HG02759 (cell line): ENCODE measurements at regions not wholly inside any gene's neighbourhood (a gene's known extent, or its start where the extent isn't known, plus 50 kb on each side); places are given as distances from the start of the nearest gene placed in this dataset.

Experiments used
- ATAC-seq: cut with Tn5 transposase; IDR thresholded peaks from one replicate; pipeline ENCODE4 v1.9.1; 2021; ENCODE audit warnings: mild to moderate bottlenecking, moderate library complexity; ENCODE audit not compliant: unreplicated experiment

GRCh38 chr1:193322211-193322610, 135.8 kb upstream of the B3GALT2 start:
- ATAC-seq: no peak

- ATAC-seq: no peak
Measured at GRCh38 chr1:193321242-193321840, 134.9 kb upstream of the B3GALT2 start.

- no peak for ATAC-seq
Measured at GRCh38 chr1:193320270-193320669, 133.9 kb upstream of the B3GALT2 start.

- no peak for ATAC-seq
Measured at GRCh38 chr1:193318347-193318746, 131.9 kb upstream of the B3GALT2 start.

- no peak for ATAC-seq
Measured at GRCh38 chr1:193313354-193314140, 127.1 kb upstream of the B3GALT2 start.

GRCh38 chr1:193312432-193312831, 126.0 kb upstream of the B3GALT2 start:
- no peak for ATAC-seq

GRCh38 chr1:193311226-193311948, 125.0 kb upstream of the B3GALT2 start:
- no peak for ATAC-seq

- no peak for ATAC-seq
Measured at GRCh38 chr1:193310564-193310963, 124.2 kb upstream of the B3GALT2 start.

- no peak for ATAC-seq
Measured at GRCh38 chr1:193309936-193310475, 123.6 kb upstream of the B3GALT2 start.

- ATAC-seq: no peak
Measured at GRCh38 chr1:193308438-193308837, 122.0 kb upstream of the B3GALT2 start.

GRCh38 chr1:193306430-193306829, 120.0 kb upstream of the B3GALT2 start:
- ATAC-seq: no peak
